Small intestine (tissue), 7 donors: ENCODE measurements at regions not wholly inside any gene's neighbourhood (a gene's known extent, or its start where the extent isn't known, plus 50 kb on each side); places are given as distances from the start of the nearest gene placed in this dataset.

Experiments used
- DNase-seq, 2 donors: peaks; one replicate each; pipeline versions ENCODE4 v3.0.0 to v3.0.0-alpha.2; 2013
- FAIRE-seq: peaks from 2 replicates; lab custom pipeline; 2012; peaks lifted over from hg19 to GRCh38; lab: Jason Lieb, UNC
- H3K27ac ChIP-seq, 3 donors: one replicate each; pipeline ENCODE4 v1.5.1; 2013; ENCODE audit warnings: low read length in 2 of 3, mild to moderate bottlenecking in 2 of 3, control low read depth in 1 of 3, inconsistent platforms in 1 of 3, low read depth in 1 of 3, moderate library complexity in 1 of 3
- H3K27me3 ChIP-seq, 3 donors: one replicate each; pipeline ENCODE4 v1.6.1; 2013; ENCODE audit warnings: low read length in 3 of 3, inconsistent platforms in 1 of 3; ENCODE audit not compliant: control insufficient read depth in 3 of 3, insufficient read depth in 3 of 3
- H3K36me3 ChIP-seq, 3 donors: one replicate each; pipeline ENCODE4 v1.6.1; 2013; ENCODE audit warnings: low read length in 3 of 3, inconsistent platforms in 1 of 3, low read depth in 1 of 3, mild to moderate bottlenecking in 1 of 3, moderate library complexity in 1 of 3; ENCODE audit not compliant: control insufficient read depth in 3 of 3, insufficient read depth in 2 of 3
- H3K4me1 ChIP-seq, 3 donors: one replicate each; pipeline ENCODE4 v1.6.1; 2013; ENCODE audit warnings: low read length in 2 of 3, inconsistent platforms in 1 of 3, low read depth in 1 of 3, mild to moderate bottlenecking in 1 of 3, moderate library complexity in 1 of 3; ENCODE audit not compliant: control insufficient read depth in 3 of 3, insufficient read depth in 2 of 3
- H3K4me3 ChIP-seq, 3 donors: one replicate each; pipeline ENCODE4 v1.5.1; 2013; ENCODE audit warnings: low read length in 3 of 3, control low read depth in 1 of 3, inconsistent platforms in 1 of 3, low read depth in 1 of 3, mild to moderate bottlenecking in 1 of 3, moderate library complexity in 1 of 3
- H3K9me3 ChIP-seq, 2 donors: one replicate each; pipeline ENCODE4 v1.6.1; 2013; ENCODE audit warnings: low read depth in 1 of 2, low read length in 1 of 2; ENCODE audit not compliant: control insufficient read depth in 2 of 2, insufficient read depth in 1 of 2
- WGBS, 3 donors: extraction: QIAGEN DNeasy Blood & Tissue Kit; methylation state at CpG; one replicate each; pipeline ENCODE4 v1.1.7; 2013; 5-methylcytosine and 5-hydroxymethylcytosine counted together
- donor health status: healthy with polysubstance abuse.
- donor health status: control.
- donor health status: control.
- donor health status: Bipolar disorder and iron deficiency.
- donor health status: healthy.

DNA sequence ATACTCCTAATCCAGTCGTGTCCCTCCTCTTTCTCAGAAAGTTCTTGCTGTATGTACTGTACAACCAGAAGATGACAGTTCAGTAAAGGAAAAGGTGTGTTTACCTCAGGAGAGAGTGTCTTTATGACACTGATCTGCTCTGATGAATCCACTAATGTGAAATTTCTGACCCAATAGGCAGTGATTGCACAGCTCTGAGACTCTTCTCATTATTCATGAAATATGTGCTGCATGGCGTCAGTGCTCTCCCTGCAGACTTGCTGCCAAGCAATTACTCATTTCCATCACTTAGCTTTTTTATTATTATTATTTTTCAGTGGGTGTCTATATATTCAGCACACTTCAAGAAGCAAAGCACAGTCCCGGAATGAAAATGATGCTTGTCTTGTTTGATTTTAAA, 389.0 kb downstream of the RASEF start:
- no peaks in the 10 kb centered on the region for H3K27me3 ChIP-seq
- no peak overlapping the region for H3K4me3 ChIP-seq
- H3K27ac ChIP-seq = no peak overlapping the region
- no peaks in the 10 kb centered on the region for H3K4me1 ChIP-seq
- FAIRE-seq = no peak
- H3K9me3 ChIP-seq = no peaks in the 10 kb centered on the region
- no peak for DNase-seq
- H3K36me3 ChIP-seq = no peaks in the 10 kb centered on the region
- WGBS, 3 donors = 51 to 55% (median 52%) methylated on average over 3 of the region's 3 CpGs

DNA sequence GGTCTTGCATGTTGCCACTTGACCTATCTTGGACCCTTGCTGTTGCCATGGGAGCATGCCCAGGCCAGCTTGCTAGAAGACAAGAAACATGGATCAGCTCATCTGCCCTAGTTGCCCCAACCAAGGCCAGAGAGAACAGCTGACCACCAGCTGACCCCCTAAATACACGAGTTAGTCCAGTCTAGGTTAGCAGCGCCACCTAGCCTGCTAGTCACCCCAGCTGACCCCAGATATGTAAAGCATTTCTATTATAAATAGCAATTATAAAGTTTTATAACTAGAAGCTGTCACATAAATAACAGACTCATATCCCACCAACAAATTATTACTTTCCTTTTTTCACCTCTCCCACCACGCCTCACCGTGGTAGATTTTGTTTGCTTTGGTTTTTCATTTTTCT, 387.8 kb downstream of the RASEF start:
- WGBS, 3 donors = 71 to 84% (median 81%) methylated on average over 4 of the region's 4 CpGs
- FAIRE-seq (no peak), DNase-seq (no peak)
- Histone ChIP-seq H3K4me3 (no peak overlapping the region), H3K4me1 (no peaks in the 10 kb centered on the region), H3K27me3 (no peaks in the 10 kb centered on the region), H3K36me3 (no peaks in the 10 kb centered on the region), H3K9me3 (no peaks in the 10 kb centered on the region), H3K27ac (no peak overlapping the region)

- DNase-seq (no peak), FAIRE-seq (no peak)
- H3K36me3 ChIP-seq = no peaks in the 10 kb centered on the region
- H3K27ac ChIP-seq = no peak overlapping the region
- no peak overlapping the region for H3K4me3 ChIP-seq
- no peaks in the 10 kb centered on the region for H3K4me1 ChIP-seq
- H3K9me3 ChIP-seq = no peaks in the 10 kb centered on the region
- WGBS, 3 donors = 75 to 83% (median 79%) methylated on average over 2 of the region's 2 CpGs
- no peaks in the 10 kb centered on the region for H3K27me3 ChIP-seq
Measured at GRCh38 chr9:82675605-82676004, 387.3 kb downstream of the RASEF start.

DNA sequence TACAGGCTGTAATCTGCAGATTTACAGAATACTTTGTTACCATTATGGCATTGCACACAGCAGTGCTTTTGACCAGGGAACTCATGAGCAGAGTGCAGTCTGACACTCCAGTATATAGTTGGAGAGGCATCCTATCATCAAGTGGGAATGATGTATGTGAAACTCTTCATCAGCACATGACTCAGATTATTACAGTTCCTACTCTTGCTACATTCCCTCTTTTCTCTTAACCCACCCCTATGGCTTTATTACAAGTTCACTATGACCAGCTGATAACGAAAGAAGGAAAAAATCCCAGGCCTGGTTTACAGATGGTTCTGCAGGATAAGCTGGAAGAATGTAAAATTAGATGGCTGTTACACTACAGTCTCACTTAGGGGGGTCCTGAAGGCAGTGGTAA, 385.9 kb downstream of the RASEF start:
- Histone ChIP-seq H3K36me3 (no peaks in the 10 kb centered on the region), H3K27me3 (no peaks in the 10 kb centered on the region), H3K4me1 (no peaks in the 10 kb centered on the region), H3K4me3 (no peak overlapping the region), H3K9me3 (no peaks in the 10 kb centered on the region), H3K27ac (no peak overlapping the region)
- DNase-seq (no peak), FAIRE-seq (no peak)
- 62 to 84% (median 73%) methylated on average over 1 of the region's 1 CpG for WGBS, 3 donors

DNA sequence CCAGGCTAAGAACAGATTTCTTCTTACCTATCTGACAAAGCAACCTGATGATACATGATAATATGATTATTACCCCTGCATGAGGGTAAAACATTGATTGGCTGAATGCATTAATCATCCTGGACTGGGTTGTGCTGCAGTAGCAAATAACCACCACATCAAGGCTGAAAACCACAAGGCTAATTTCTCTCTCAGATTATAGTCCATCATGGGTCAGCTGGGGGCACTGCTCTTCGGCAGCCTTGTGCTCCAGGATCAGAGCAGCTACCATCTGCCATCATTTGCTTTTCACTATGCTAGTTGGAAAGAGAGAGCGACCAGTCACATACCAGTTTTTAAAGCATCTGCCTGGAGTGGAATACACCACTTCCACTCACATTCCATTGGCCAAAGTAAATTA, 383.5 kb downstream of the RASEF start:
- no peak overlapping the region for H3K27ac ChIP-seq
- H3K4me1 ChIP-seq = no peaks in the 10 kb centered on the region
- 70 to 77% (median 72%) methylated on average over 2 of the region's 2 CpGs for WGBS, 3 donors
- no peaks in the 10 kb centered on the region for H3K27me3 ChIP-seq
- H3K9me3 ChIP-seq = no peaks in the 10 kb centered on the region
- no peak for DNase-seq
- H3K36me3 ChIP-seq = no peaks in the 10 kb centered on the region
- no peak overlapping the region for H3K4me3 ChIP-seq
- no peak for FAIRE-seq

DNA sequence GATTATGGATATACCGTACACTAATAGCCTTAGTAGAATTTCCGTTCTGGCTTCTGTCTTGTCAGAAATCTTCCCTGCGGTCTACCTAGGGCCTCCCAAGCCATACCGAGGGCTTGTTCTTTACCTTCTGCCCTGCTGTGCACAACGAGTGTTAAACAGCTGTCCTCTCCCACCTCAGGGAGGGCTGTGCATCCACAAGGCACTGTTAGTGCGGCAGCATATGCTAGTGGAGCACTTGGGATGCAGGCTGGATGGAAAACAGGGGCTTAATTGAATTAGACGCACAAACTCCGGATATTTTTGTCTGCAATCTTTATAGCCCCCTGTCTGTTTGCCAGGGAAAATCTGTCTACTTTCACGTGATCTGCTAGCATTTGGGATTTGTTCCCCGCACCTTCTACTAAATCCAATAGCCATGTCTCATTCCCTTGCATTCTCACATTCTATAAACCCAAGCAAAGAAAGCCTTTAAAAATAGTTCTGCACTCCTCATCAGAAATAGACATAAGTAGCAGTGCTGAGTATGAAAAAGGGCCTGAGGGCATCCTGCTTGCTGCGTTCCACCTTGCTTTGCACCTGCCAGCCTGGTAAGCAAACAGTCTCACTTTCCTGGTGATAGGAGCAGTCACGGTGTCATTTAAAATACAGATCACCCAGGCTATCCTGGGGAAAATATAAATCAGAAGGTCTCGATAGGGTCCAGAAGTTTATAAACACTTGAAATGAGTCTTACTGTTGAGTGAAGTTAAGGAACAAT, 382.6 kb downstream of the RASEF start:
- FAIRE-seq (no peak), DNase-seq (no peak)
- Histone ChIP-seq H3K27ac (no peak overlapping the region), H3K4me1 (no peaks in the 10 kb centered on the region), H3K27me3 (no peaks in the 10 kb centered on the region), H3K9me3 (no peaks in the 10 kb centered on the region), H3K36me3 (no peaks in the 10 kb centered on the region), H3K4me3 (no peak overlapping the region)
- 63 to 70% (median 65%) methylated on average over 13 of the region's 13 CpGs for WGBS, 3 donors

GRCh38 chr9:82681809-82682208, 381.1 kb downstream of the RASEF start:
- DNase-seq (no peak), FAIRE-seq (no peak)
- no peaks in the 10 kb centered on the region for H3K36me3 ChIP-seq
- H3K9me3 ChIP-seq = no peaks in the 10 kb centered on the region
- H3K27me3 ChIP-seq = no peaks in the 10 kb centered on the region
- H3K4me1 ChIP-seq = no peaks in the 10 kb centered on the region
- no peak overlapping the region for H3K27ac ChIP-seq
- H3K4me3 ChIP-seq = no peak overlapping the region

DNA sequence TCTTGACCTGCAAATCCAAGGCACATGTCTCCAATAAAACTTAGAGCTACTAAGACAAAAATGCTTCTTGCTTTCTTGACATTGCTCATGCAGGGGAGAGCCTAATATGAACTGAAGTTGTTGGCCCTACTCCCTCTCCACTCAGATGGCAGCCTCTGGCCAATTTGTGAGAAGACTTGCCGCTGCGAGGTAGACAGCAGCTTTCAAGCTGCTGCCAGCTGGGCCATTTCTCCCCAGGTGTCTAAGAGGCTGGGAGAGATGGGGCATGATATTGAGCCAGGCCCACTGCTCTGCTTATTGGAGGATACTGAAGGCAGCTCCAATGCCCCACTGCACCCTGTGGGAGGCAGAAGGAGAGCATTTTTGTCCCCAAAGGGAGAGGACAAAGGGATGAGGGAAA, 380.5 kb downstream of the RASEF start:
- FAIRE-seq (no peak), DNase-seq (no peak)
- H3K4me3 ChIP-seq = no peak overlapping the region
- H3K36me3 ChIP-seq = no peaks in the 10 kb centered on the region
- no peaks in the 10 kb centered on the region for H3K27me3 ChIP-seq
- H3K9me3 ChIP-seq = no peaks in the 10 kb centered on the region
- WGBS, 3 donors = 89 to 94% (median 89%) methylated on average over 2 of the region's 2 CpGs
- H3K27ac ChIP-seq = no peak overlapping the region
- no peaks in the 10 kb centered on the region for H3K4me1 ChIP-seq

GRCh38 chr9:82695704-82696103, 367.2 kb downstream of the RASEF start:
- Histone ChIP-seq H3K9me3 (peaks cover 0 to 11% of the 10 kb centered on the region in 2 donors), H3K27me3 (no peaks in the 10 kb centered on the region), H3K4me3 (no peak overlapping the region), H3K36me3 (no peaks in the 10 kb centered on the region), H3K4me1 (no peaks in the 10 kb centered on the region), H3K27ac (no peak overlapping the region)
- FAIRE-seq (no peak), DNase-seq (no peak)
- WGBS, 3 donors = 77 to 90% (median 89%) methylated on average over 3 of the region's 3 CpGs
